ENCODE measurements at regions not wholly inside any gene's neighbourhood (a gene's known extent, or its start where the extent isn't known, plus 50 kb on each side); places are given as distances from the start of the nearest gene placed in this dataset.

DNA sequence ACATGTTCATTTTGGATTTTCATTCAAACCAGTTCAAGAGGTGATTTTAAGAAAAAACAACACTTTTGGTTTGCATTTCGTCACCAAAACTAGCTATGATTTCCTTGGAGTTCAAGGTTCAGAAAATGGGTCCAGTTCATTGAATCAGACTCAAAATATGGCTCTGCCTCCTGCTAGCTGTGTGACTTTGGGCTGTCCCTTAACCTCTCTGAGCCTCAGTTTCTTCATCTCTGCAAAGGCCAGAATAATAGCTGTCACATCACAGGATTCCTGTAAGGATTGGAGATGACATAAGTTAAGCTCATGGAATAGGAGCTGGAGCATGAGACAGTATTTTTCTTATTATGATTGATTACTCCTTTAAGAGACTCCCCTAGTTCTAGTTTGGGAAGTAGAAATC, 147.8 kb upstream of the SMIM23 start:
- TF ChIP-seq, protein P1, sequence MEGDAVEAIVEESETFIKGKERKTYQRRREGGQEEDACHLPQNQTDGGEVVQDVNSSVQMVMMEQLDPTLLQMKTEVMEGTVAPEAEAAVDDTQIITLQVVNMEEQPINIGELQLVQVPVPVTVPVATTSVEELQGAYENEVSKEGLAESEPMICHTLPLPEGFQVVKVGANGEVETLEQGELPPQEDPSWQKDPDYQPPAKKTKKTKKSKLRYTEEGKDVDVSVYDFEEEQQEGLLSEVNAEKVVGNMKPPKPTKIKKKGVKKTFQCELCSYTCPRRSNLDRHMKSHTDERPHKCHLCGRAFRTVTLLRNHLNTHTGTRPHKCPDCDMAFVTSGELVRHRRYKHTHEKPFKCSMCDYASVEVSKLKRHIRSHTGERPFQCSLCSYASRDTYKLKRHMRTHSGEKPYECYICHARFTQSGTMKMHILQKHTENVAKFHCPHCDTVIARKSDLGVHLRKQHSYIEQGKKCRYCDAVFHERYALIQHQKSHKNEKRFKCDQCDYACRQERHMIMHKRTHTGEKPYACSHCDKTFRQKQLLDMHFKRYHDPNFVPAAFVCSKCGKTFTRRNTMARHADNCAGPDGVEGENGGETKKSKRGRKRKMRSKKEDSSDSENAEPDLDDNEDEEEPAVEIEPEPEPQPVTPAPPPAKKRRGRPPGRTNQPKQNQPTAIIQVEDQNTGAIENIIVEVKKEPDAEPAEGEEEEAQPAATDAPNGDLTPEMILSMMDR (IDR thresholded peaks at IDR 0.05) = no peak
- no peaks in the 10 kb centered on the region for H3K9me3 Mint-ChIP-seq
- ATAC-seq (ENCODE audit: low read depth) = no peak
- no peaks in the 10 kb centered on the region for H3K27me3 Mint-ChIP-seq
- intact Hi-C loops (cut with micrococcal nuclease) = no loop called here
- no peak overlapping the region for H3K4me3 Mint-ChIP-seq
- CTCF ChIA-PET = no interaction called here
- peaks cover 12% of the 10 kb centered on the region for H3K4me1 Mint-ChIP-seq
- H3K27ac Mint-ChIP-seq = no peak overlapping the region
- H3K36me3 Mint-ChIP-seq (ENCODE audit: low read depth) = no peaks in the 10 kb centered on the region
- DNase-seq = no peak
- POLR2A ChIA-PET = no interaction called here

DNA sequence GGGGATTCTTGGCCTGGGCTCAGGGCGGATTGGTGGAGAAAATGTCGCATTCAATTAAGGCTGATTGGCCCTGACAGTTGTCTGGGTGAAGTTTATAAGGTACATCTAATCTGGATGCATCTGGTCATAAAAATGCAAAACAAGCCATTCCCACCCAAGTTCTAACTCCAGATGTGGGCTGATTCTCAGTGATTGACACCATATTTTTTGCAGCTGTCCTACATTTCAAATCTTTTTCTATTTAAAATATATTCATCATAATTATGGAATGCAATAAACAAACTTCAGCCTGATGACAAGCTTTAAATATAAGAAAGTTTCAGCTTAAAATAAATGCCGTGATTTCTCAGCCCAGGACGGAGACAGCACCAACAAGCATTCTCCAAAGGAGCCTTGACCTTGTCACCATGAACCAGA, 146.4 kb upstream of the SMIM23 start:
- H3K36me3 Mint-ChIP-seq (ENCODE audit: low read depth) = no peaks in the 10 kb centered on the region
- ChIA-PET CTCF (no interaction called here), POLR2A (no interaction called here)
- TF ChIP-seq, protein P1 (IDR thresholded peaks at IDR 0.05) = no peak
- H3K9me3 Mint-ChIP-seq = no peaks in the 10 kb centered on the region
- no peak overlapping the region for H3K4me3 Mint-ChIP-seq
- intact Hi-C loops (cut with micrococcal nuclease) = no loop called here
- H3K4me1 Mint-ChIP-seq = peaks cover 4% of the 10 kb centered on the region
- ATAC-seq (ENCODE audit: low read depth) (no peak), DNase-seq (no peak)
- H3K27ac Mint-ChIP-seq = no peak overlapping the region
- no peaks in the 10 kb centered on the region for H3K27me3 Mint-ChIP-seq

DNA sequence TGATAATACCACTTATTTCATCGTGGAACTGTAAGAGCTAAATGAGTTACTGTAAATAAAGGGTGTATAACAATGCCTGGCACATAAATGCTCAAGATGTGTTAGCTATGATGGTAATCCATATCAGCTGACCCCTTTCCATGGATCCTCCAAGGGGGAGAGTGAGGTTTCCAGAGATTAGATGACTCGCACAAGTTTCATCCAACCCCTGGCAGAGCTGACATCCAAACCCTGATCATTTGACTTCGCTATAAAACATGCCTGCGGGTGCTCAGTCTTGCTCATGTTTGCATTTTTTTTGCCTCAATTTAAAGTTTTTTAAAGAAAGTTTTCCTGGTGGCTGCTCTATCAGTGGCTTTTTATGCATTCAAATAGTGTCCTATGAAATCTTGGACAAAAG, 145.7 kb upstream of the SMIM23 start:
- Mint-ChIP-seq H3K27ac (no peak overlapping the region), H3K4me1 (no peaks in the 10 kb centered on the region), H3K27me3 (no peaks in the 10 kb centered on the region), H3K4me3 (no peak overlapping the region), H3K36me3 (ENCODE audit: low read depth) (no peaks in the 10 kb centered on the region), H3K9me3 (no peaks in the 10 kb centered on the region)
- intact Hi-C loops (cut with micrococcal nuclease) = no loop called here
- ATAC-seq (ENCODE audit: low read depth) (no peak), DNase-seq (no peak)
- POLR2A ChIA-PET = no interaction called here
- CTCF ChIA-PET = no interaction called here
- TF ChIP-seq, protein P1 (IDR thresholded peaks at IDR 0.05) = no peak

DNA sequence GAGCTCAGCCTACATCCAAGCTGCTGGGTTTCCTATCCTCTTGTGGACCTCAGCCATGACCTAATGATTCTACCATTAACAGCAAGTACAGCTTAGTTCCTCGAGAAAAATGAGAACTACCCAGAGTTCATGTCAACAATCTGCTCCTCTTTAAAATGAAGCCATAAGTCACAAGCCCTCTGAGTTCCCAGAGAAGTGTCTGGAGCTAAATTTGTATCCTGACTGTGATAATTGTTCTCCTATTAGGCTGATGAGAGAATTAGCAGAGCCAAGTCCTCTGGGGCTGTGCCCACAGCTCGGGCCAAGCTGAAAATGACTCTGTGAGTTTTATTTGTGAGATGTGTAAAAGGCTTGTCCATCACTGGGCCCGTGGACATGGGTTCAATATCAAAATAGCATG, 145.1 kb upstream of the SMIM23 start:
- DNase-seq = no peak
- Mint-ChIP-seq H3K9me3 (no peaks in the 10 kb centered on the region), H3K27me3 (no peaks in the 10 kb centered on the region), H3K36me3 (ENCODE audit: low read depth) (no peaks in the 10 kb centered on the region), H3K4me3 (no peak overlapping the region), H3K27ac (no peak overlapping the region), H3K4me1 (no peaks in the 10 kb centered on the region)
- ATAC-seq (ENCODE audit: low read depth) = no peak
- TF ChIP-seq, protein P1 (IDR thresholded peaks at IDR 0.05) = no peak
- ChIA-PET CTCF (no interaction called here), POLR2A (no interaction called here)
- intact Hi-C loops (cut with micrococcal nuclease) = no loop called here

DNA sequence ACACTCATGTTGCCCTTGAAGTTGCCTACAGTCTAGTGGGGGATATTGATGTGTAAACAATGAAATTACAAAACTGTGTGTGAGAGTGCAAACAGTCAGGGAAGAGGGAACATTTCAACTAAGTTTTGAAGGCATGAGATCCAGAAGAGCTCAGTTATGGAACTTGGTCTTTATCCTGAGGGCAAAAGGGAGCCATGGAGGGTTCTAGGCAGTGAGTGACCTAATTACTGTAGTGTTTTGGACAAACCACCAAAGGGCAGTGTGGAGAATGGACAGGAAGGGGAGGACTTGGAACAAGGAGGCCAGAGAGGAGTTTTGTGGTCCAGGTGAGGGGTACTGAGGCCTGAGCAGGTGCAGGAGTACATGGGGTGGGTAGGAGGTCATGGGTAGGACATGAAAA, 143.7 kb upstream of the SMIM23 start:
- no peaks in the 10 kb centered on the region for H3K27me3 Mint-ChIP-seq
- no peak overlapping the region for H3K4me3 Mint-ChIP-seq
- ChIA-PET CTCF (no interaction called here), POLR2A (no interaction called here)
- intact Hi-C loops (cut with micrococcal nuclease) = no loop called here
- no peak for ATAC-seq (ENCODE audit: low read depth)
- no peaks in the 10 kb centered on the region for H3K9me3 Mint-ChIP-seq
- H3K27ac Mint-ChIP-seq = no peak overlapping the region
- H3K4me1 Mint-ChIP-seq = no peaks in the 10 kb centered on the region
- TF ChIP-seq, protein P1 (IDR thresholded peaks at IDR 0.05) = no peak
- no peak for DNase-seq
- H3K36me3 Mint-ChIP-seq (ENCODE audit: low read depth) = no peaks in the 10 kb centered on the region

Measured in activated B cell treated with CpG ODN at 0.5 μM for 24 hours (primary cell).